ENCODE measurements at regions not wholly inside any gene's neighbourhood (a gene's known extent, or its start where the extent isn't known, plus 50 kb on each side); places are given as distances from the start of the nearest gene placed in this dataset.

- in situ Hi-C loops (cut with HindIII; ENCODE audit: low sequenced_read_pairs), result no loop called here
- no peak for DNase-seq (ENCODE audit: low read depth, low spot score)
- no peak for TF ChIP-seq CTCF (IDR thresholded peaks at IDR 0.05; ENCODE audit: low read depth, low read length)
These were observed 1076.1 kb downstream of the AGBL1 start for GRCh38 chr15:87155771-87156170.

GRCh38 chr15:87154761-87155160 is 1075.1 kb downstream of the AGBL1 start:
- H3K4me3 ChIP-seq (ENCODE audit: low read depth, low read length), result no peak overlapping the region
- TF ChIP-seq CTCF (IDR thresholded peaks at IDR 0.05; ENCODE audit: low read depth, low read length), result no peak
- peak; percentile 81 for DNase-seq (ENCODE audit: low read depth, low spot score)
- in situ Hi-C loops (cut with HindIII; ENCODE audit: low sequenced_read_pairs), result no loop called here

More at GRCh38 chr15:87155771-87156170, 1076.1 kb downstream of the AGBL1 start:
- H3K4me3 ChIP-seq (ENCODE audit: low read depth, low read length), result no peak overlapping the region

- in situ Hi-C loops (cut with HindIII; ENCODE audit: low sequenced_read_pairs), result no loop called here
- DNase-seq (ENCODE audit: low read depth, low spot score), result no peak
- no peak for TF ChIP-seq CTCF (IDR thresholded peaks at IDR 0.05; ENCODE audit: low read depth, low read length)
- no peak overlapping the region for H3K4me3 ChIP-seq (ENCODE audit: low read depth, low read length)
These were observed 1071.6 kb downstream of the AGBL1 start for GRCh38 chr15:87151202-87151748.

- no peak overlapping the region for H3K4me3 ChIP-seq (ENCODE audit: low read depth, low read length)
- in situ Hi-C loops (cut with HindIII; ENCODE audit: low sequenced_read_pairs), result no loop called here
- TF ChIP-seq CTCF (IDR thresholded peaks at IDR 0.05; ENCODE audit: low read depth, low read length), result no peak
- no peak for DNase-seq (ENCODE audit: low read depth, low spot score)
These were observed 1066.0 kb downstream of the AGBL1 start for GRCh38 chr15:87145696-87146095.

GRCh38 chr15:87144775-87145174 is 1065.1 kb downstream of the AGBL1 start:
- TF ChIP-seq CTCF (IDR thresholded peaks at IDR 0.05; ENCODE audit: low read depth, low read length), result no peak
- no peak overlapping the region for H3K4me3 ChIP-seq (ENCODE audit: low read depth, low read length)
- in situ Hi-C loops (cut with HindIII; ENCODE audit: low sequenced_read_pairs), result no loop called here
- DNase-seq (ENCODE audit: low read depth, low spot score), result peak; percentile 24

- DNase-seq (ENCODE audit: low read depth, low spot score), result no peak
- TF ChIP-seq CTCF (IDR thresholded peaks at IDR 0.05; ENCODE audit: low read depth, low read length), result no peak
- H3K4me3 ChIP-seq (ENCODE audit: low read depth, low read length), result no peak overlapping the region
- in situ Hi-C loops (cut with HindIII; ENCODE audit: low sequenced_read_pairs), result no loop called here
These were observed 1062.4 kb downstream of the AGBL1 start for GRCh38 chr15:87142096-87142495.

GRCh38 chr15:87135109-87135508 is 1055.4 kb downstream of the AGBL1 start:
- DNase-seq (ENCODE audit: low read depth, low spot score), result no peak
- in situ Hi-C loops (cut with HindIII; ENCODE audit: low sequenced_read_pairs), result no loop called here
- H3K4me3 ChIP-seq (ENCODE audit: low read depth, low read length), result no peak overlapping the region
- no peak for TF ChIP-seq CTCF (IDR thresholded peaks at IDR 0.05; ENCODE audit: low read depth, low read length)

Measured in astrocyte of the spinal cord (primary cell).